ENCODE measurements at regions not wholly inside any gene's neighbourhood (a gene's known extent, or its start where the extent isn't known, plus 50 kb on each side); places are given as distances from the start of the nearest gene placed in this dataset.

DNA sequence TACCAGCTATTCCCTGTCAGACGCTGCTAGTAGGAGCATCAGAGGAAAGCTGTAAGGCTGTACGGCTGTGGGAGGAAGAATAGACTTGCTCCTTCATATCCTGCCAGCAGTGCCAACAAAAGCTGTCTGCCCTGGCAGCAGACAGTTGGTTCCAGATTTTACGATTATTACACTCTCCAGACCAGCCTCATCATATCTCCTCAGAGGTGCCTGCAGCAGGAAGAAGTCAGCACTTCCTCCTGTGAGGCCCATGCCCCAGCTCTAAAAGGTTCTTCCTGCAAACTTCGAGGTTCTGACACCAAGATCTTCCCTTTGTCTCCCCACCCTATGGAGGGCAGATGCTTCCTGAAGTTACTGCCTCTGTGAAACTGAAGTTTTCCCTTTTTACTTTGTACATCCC lies 537.7 kb upstream of the PKDCC start:
- TF ChIP-seq EP300 (IDR thresholded peaks at IDR 0.05): no peak
- TF ChIP-seq MAFK (IDR thresholded peaks at IDR 0.05; ENCODE audit: partially characterized antibody): no peak
- TF ChIP-seq, protein P1, sequence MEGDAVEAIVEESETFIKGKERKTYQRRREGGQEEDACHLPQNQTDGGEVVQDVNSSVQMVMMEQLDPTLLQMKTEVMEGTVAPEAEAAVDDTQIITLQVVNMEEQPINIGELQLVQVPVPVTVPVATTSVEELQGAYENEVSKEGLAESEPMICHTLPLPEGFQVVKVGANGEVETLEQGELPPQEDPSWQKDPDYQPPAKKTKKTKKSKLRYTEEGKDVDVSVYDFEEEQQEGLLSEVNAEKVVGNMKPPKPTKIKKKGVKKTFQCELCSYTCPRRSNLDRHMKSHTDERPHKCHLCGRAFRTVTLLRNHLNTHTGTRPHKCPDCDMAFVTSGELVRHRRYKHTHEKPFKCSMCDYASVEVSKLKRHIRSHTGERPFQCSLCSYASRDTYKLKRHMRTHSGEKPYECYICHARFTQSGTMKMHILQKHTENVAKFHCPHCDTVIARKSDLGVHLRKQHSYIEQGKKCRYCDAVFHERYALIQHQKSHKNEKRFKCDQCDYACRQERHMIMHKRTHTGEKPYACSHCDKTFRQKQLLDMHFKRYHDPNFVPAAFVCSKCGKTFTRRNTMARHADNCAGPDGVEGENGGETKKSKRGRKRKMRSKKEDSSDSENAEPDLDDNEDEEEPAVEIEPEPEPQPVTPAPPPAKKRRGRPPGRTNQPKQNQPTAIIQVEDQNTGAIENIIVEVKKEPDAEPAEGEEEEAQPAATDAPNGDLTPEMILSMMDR (IDR thresholded peaks at IDR 0.05): no peak

All from A549 (cell line).